NCI-H82 treated with DMSO at 0.1 percent for 48 hours (cell line): ENCODE measurements at regions not wholly inside any gene's neighbourhood (a gene's known extent, or its start where the extent isn't known, plus 50 kb on each side); places are given as distances from the start of the nearest gene placed in this dataset.

Source experiments
- DNase-seq: peaks from one replicate; lab custom pipeline; 2025; ENCODE audit not compliant: unreplicated experiment; lab: John Stamatoyannopoulos, UW

GRCh38 chr18:24669015-24669414 is 208.6 kb downstream of the HRH4 start:
- DNase-seq = no peak

GRCh38 chr18:24669502-24669901 is 209.1 kb downstream of the HRH4 start:
- DNase-seq = no peak

- peak; percentile 13 for DNase-seq
Observed at GRCh38 chr18:24672165-24672941, 211.9 kb downstream of the HRH4 start.

GRCh38 chr18:24674200-24674599 is 213.8 kb downstream of the HRH4 start:
- no peak for DNase-seq

GRCh38 chr18:24674605-24675004 is 214.2 kb downstream of the HRH4 start:
- DNase-seq = no peak

- DNase-seq = no peak
Observed at GRCh38 chr18:24677011-24677410, 216.6 kb downstream of the HRH4 start.

GRCh38 chr18:24678107-24678506 is 217.7 kb downstream of the HRH4 start:
- DNase-seq = no peak

- no peak for DNase-seq
Observed at GRCh38 chr18:24678626-24679025, 218.2 kb downstream of the HRH4 start.

- no peak for DNase-seq
Observed at GRCh38 chr18:24679062-24679461, 218.6 kb downstream of the HRH4 start.

GRCh38 chr18:24683925-24684324 is 223.5 kb downstream of the HRH4 start:
- DNase-seq = no peak

- no peak for DNase-seq
Observed at GRCh38 chr18:24685254-24685959, 225.0 kb downstream of the HRH4 start.

- DNase-seq = no peak
Observed at GRCh38 chr18:24695168-24695567, 234.7 kb downstream of the HRH4 start.

- DNase-seq = peak; percentile 53
Observed at GRCh38 chr18:24702001-24702515, 241.6 kb downstream of the HRH4 start.

GRCh38 chr18:24703316-24703715 is 242.9 kb downstream of the HRH4 start:
- no peak for DNase-seq

- no peak for DNase-seq
Observed at GRCh38 chr18:24704946-24705630, 244.7 kb downstream of the HRH4 start.

GRCh38 chr18:24710474-24710873 is 250.0 kb downstream of the HRH4 start:
- no peak for DNase-seq

GRCh38 chr18:24719791-24720190 is 259.4 kb downstream of the HRH4 start:
- no peak for DNase-seq

- DNase-seq = no peak
Observed at GRCh38 chr18:24721388-24721787, 261.0 kb downstream of the HRH4 start.

- peak; percentile 89 for DNase-seq
Observed at GRCh38 chr18:24725644-24726415, 265.4 kb downstream of the HRH4 start.

- peak; percentile 73 for DNase-seq
Observed at GRCh38 chr18:24726727-24727492, 266.5 kb downstream of the HRH4 start.
